PFSK-1 (cell line): ENCODE measurements at regions not wholly inside any gene's neighbourhood (a gene's known extent, or its start where the extent isn't known, plus 50 kb on each side); places are given as distances from the start of the nearest gene placed in this dataset.

Source experiments
- POLR2AphosphoS5 ChIP-seq: IDR thresholded peaks from 2 replicates; pipeline ENCODE4 v1.6.1; 2012; ENCODE audit warnings: low read depth, mild to moderate bottlenecking, control low read depth, low read length, moderate library complexity
- SIN3A ChIP-seq: IDR thresholded peaks from 2 replicates; pipeline ENCODE4 v1.6.1; 2012; ENCODE audit warnings: mild to moderate bottlenecking, low read length, moderate library complexity, borderline replicate concordance; ENCODE audit not compliant: insufficient read depth

DNA sequence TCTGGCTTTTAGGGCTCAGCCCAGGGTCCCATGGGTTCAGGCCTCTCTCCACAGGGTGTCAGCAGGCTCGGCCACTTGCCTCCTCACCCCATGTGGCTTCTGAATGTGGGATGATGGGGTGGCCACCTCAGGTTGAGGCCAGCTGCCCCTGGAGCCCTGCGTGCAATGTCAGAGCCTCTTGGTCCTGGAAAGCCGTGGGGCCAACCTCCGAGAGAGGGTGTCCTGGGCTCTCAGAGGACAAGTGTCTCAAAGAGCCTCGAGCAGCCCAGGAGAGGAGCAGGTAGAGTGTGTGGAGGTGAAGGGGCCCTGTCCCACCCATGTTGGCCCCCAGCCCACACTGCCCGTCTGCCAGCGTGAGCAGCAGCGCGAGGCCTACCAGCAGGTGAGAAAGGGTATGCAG lies 86.0 kb downstream of the PLXNA1 start:
- no peak for TF ChIP-seq SIN3A
- no peak for TF ChIP-seq POLR2AphosphoS5
